HepG2 (cell line): ENCODE measurements at regions not wholly inside any gene's neighbourhood (a gene's known extent, or its start where the extent isn't known, plus 50 kb on each side); places are given as distances from the start of the nearest gene placed in this dataset.

ENCODE experiments used
- ATAC-seq: fragments of 200-7000 bp; cut with Tn5 transposase; 3 replicates; pipeline ENCODE4 v1.9.1; 2020; ENCODE audit warnings: mild to moderate bottlenecking, moderate library complexity
- BruUV-seq: library from RNA; stranded (reverse); fragments of 400-500 nt; replicated peaks from 2 replicates; lab custom pipeline; 2021; lab: Mats Ljungman, UMichigan
- CTCF ChIA-PET: fragments of 300-600 bp; formaldehyde crosslinking; extraction: SDS; loops from one replicate; lab custom pipeline; 2021; ENCODE audit warnings: low total read pairs, inconsistent platforms, low intra/inter-chr PET ratio; lab: Yijun Ruan, JAX
- POLR2A ChIA-PET: fragments of 350-600 bp; sonication (Branson Sonifier 250); formaldehyde crosslinking; loops from one replicate; lab custom pipeline; 2020; ENCODE audit warnings: antibody characterized with exemption, inconsistent platforms; lab: Yijun Ruan, JAX
- DNase-seq: peaks from one replicate; pipeline ENCODE4 v3.0.0-alpha.2; 2015; ENCODE audit warnings: low spot score
- FAIRE-seq: peaks from 3 replicates; lab custom pipeline; 2011; peaks lifted over from hg19 to GRCh38; lab: Jason Lieb, UNC
- H2AFZ ChIP-seq: one replicate; pipeline ENCODE4 v1.6.1; 2011; ENCODE audit warnings: low read length, inconsistent platforms
- H3K27ac ChIP-seq: fragments of 300-600 bp; 3 replicates; pipeline ENCODE4 v1.8.0; 2011; ENCODE audit warnings: mixed run types, mild to moderate bottlenecking, mixed read lengths, low read length, inconsistent platforms; ENCODE audit not compliant: insufficient read depth; ENCODE audit errors: extremely low read length
- H3K27me3 ChIP-seq, 2 experiments: fragments of 200-600 bp in 1 of 2; 2 replicates in 1 of 2; 3 replicates in 1 of 2; pipeline versions ENCODE4 v1.6.0 to v1.8.0; 2011; ENCODE audit warnings: low read length in 2 of 2, mild to moderate bottlenecking in 2 of 2, moderate library complexity in 2 of 2, inconsistent platforms in 1 of 2; ENCODE audit not compliant: insufficient read depth in 2 of 2, control insufficient read depth in 1 of 2
- H3K36me3 ChIP-seq, 2 experiments: fragments of 200-600 bp in 1 of 2; replicated peaks in 1 of 2; 2 replicates in 1 of 2; 3 replicates in 1 of 2; pipeline versions ENCODE4 v1.5.1 to v1.8.0; 2011; ENCODE audit warnings: low read length in 2 of 2, inconsistent platforms in 1 of 2; ENCODE audit not compliant: insufficient read depth in 2 of 2, control insufficient read depth in 1 of 2
- H3K4me1 ChIP-seq: 2 replicates; pipeline ENCODE4 v1.5.1; 2012; ENCODE audit warnings: low read length, inconsistent platforms; ENCODE audit not compliant: insufficient read depth
- H3K4me2 ChIP-seq: 2 replicates; pipeline ENCODE4 v1.6.0; 2011; ENCODE audit warnings: low read depth, low read length, inconsistent platforms
- H3K4me3 ChIP-seq, 3 experiments: fragments of 200-600 bp in 1 of 3; sonication (generic), shearing (Covaris generic) in 1 of 3; replicated peaks in 1 of 3; 2 replicates each; pipeline ENCODE4 v1.5.1; 2011 to 2016; ENCODE audit warnings: low read length in 3 of 3, inconsistent platforms in 2 of 3, low read depth in 2 of 3, mild to moderate bottlenecking in 2 of 3, control low read depth in 1 of 3, mixed read lengths in 1 of 3; ENCODE audit not compliant: insufficient read depth in 1 of 3
- H3K79me2 ChIP-seq: one replicate; pipeline ENCODE4 v1.6.1; 2011; ENCODE audit warnings: low read length, inconsistent platforms; ENCODE audit not compliant: insufficient read depth
- H3K9ac ChIP-seq: 2 replicates; pipeline ENCODE4 v1.6.0; 2011; ENCODE audit warnings: mild to moderate bottlenecking, low read depth, low read length, inconsistent platforms; ENCODE audit not compliant: insufficient read depth
- H3K9me3 ChIP-seq: 2 replicates; pipeline ENCODE4 v1.5.1; 2012; ENCODE audit warnings: mild to moderate bottlenecking, low read length
- H4K20me1 ChIP-seq: 2 replicates; pipeline ENCODE4 v1.6.0; 2011; ENCODE audit warnings: inconsistent platforms, mild to moderate bottlenecking, low read length, moderate library complexity; ENCODE audit not compliant: insufficient read depth
- ELK4 ChIP-seq: sonication (generic); formaldehyde crosslinking; IDR thresholded peaks from 2 replicates; pipeline ENCODE4 v1.9.0; 2021; ENCODE audit warnings: missing genetic modification reagents, borderline replicate concordance
- MTA1 ChIP-seq: sonication (generic); formaldehyde crosslinking; IDR thresholded peaks from 2 replicates; pipeline ENCODE4 v1.4.0; 2020; ENCODE audit warnings: missing genetic modification reagents, mild to moderate bottlenecking, borderline replicate concordance
- MTF1 ChIP-seq: sonication (generic); formaldehyde crosslinking; IDR thresholded peaks from 2 replicates; pipeline ENCODE4 v1.5.0; 2020; ENCODE audit warnings: missing genetic modification reagents
- NONO ChIP-seq, 2 experiments: fragments of 450-650 bp in 1 of 2; sonication (generic) in 1 of 2; formaldehyde crosslinking in 1 of 2; IDR thresholded peaks in 1 of 2; conservative IDR thresholded peaks in 1 of 2; 2 replicates each; pipeline versions ENCODE4 v1.6.1 to v1.8.0; 2017 to 2022; ENCODE audit warnings: mild to moderate bottlenecking in 1 of 2, missing genetic modification reagents in 1 of 2, moderate library complexity in 1 of 2
- NR2F2 ChIP-seq: IDR thresholded peaks from 2 replicates; pipeline ENCODE4 v1.6.1; 2012; ENCODE audit warnings: low read depth, inconsistent platforms, borderline replicate concordance
- SKIL ChIP-seq: sonication (generic); formaldehyde crosslinking; IDR thresholded peaks from 2 replicates; pipeline ENCODE4 v1.8.0; 2022; ENCODE audit warnings: missing genetic modification reagents, mild to moderate bottlenecking, moderate library complexity, borderline replicate concordance
- SMARCE1 ChIP-seq: fragments of 450-650 bp; IDR thresholded peaks from 2 replicates; pipeline ENCODE4 v1.6.1; 2017; ENCODE audit warnings: borderline replicate concordance
- SMYD3 ChIP-seq: sonication (generic); formaldehyde crosslinking; IDR thresholded peaks from 2 replicates; pipeline ENCODE4 v1.8.1; 2023; ENCODE audit warnings: mild to moderate bottlenecking, missing genetic modification reagents
- ZNF720 ChIP-seq: sonication (generic); formaldehyde crosslinking; IDR thresholded peaks from 2 replicates; pipeline ENCODE4 v1.4.0; 2020; ENCODE audit warnings: missing genetic modification reagents
- WGBS: methylation state at CpG from one replicate; pipeline ENCODE4 v1.1.6; 2017; ENCODE audit warnings: low lambda C conversion rate; 5-methylcytosine and 5-hydroxymethylcytosine counted together
- in situ Hi-C: cut with HindIII; loops from 2 replicates; pipeline ENCODE4 v1.10.0; 2017; ENCODE audit warnings: low pct_unique_long_range_greater_than_20kb; ENCODE audit not compliant: extremely low pct_ligation_motif_present
- intact Hi-C: fragments of 100-400 bp; cut with micrococcal nuclease; formaldehyde crosslinking; loops from one replicate; pipeline ENCODE4 v1.10.0; 2022; ENCODE audit not compliant: unreplicated experiment

GRCh38 chr2:117058366-117058765 is 756.1 kb upstream of the DDX18 start:
- ChIA-PET POLR2A (no interaction called here), CTCF (no interaction called here)
- peaks cover 74% of the 10 kb centered on the region for H3K9me3 ChIP-seq
- TF ChIP-seq NR2F2 (no peak), NONO (IDR thresholded peaks at IDR 0.05) (no peak), NONO (CRISPR knock-in tag; conservative IDR thresholded peaks at IDR 0.05) (no peak), MTF1 (CRISPR knock-in tag) (no peak), MTA1 (CRISPR knock-in tag) (no peak), SMYD3 (CRISPR knock-in tag) (no peak), ZNF720 (CRISPR knock-in tag) (no peak), SMARCE1 (no peak), ELK4 (CRISPR knock-in tag) (no peak), SKIL (CRISPR knock-in tag) (no peak)
- intact Hi-C loops, result no loop called here
- no peak overlapping the region for H3K27ac ChIP-seq
- H3K4me1 ChIP-seq, result no peaks in the 10 kb centered on the region
- no peak overlapping the region for H3K4me3 ChIP-seq
- no peaks in the 10 kb centered on the region for H3K79me2 ChIP-seq
- BruUV-seq, result no TSS peak
- H3K36me3 ChIP-seq, result no peaks in the 10 kb centered on the region
- WGBS, result 22% methylated on average over 3 of the region's 3 CpGs
- no peak overlapping the region for H3K4me2 ChIP-seq
- no peaks in the 10 kb centered on the region for H4K20me1 ChIP-seq
- DNase-seq, result no peak
- no peak for ATAC-seq
- no peaks in the 10 kb centered on the region for H3K27me3 ChIP-seq
- H3K9ac ChIP-seq, result no peak overlapping the region
- in situ Hi-C loops, result no loop called here
- FAIRE-seq, result no peak
- H2AFZ ChIP-seq, result no peak overlapping the region
